MM.1S (cell line): ENCODE measurements at regions not wholly inside any gene's neighbourhood (a gene's known extent, or its start where the extent isn't known, plus 50 kb on each side); places are given as distances from the start of the nearest gene placed in this dataset.
A peak's percentile ranks its signal among the peaks of the same experiment; 100 is the strongest.

Experiments used
- DNase-seq: peaks from one replicate; pipeline ENCODE4 v3.0.0-alpha.2; 2015
- H2AFZ ChIP-seq: fragments of 300-600 bp; sonication (generic); 2 replicates; pipeline ENCODE4 v1.6.0; 2016; ENCODE audit warnings: antibody characterized with exemption, low read length
- H3F3A ChIP-seq: fragments of 300-600 bp; sonication (generic); 2 replicates; pipeline ENCODE4 v1.6.1; 2016; ENCODE audit warnings: mild to moderate bottlenecking, antibody characterized with exemption, low read length, moderate library complexity, mixed read lengths; ENCODE audit not compliant: insufficient read depth
- H3K27ac ChIP-seq: fragments of 300-600 bp; sonication (generic); 2 replicates; pipeline ENCODE4 v1.5.1; 2016; ENCODE audit warnings: mild to moderate bottlenecking, low read length
- H3K27me3 ChIP-seq: fragments of 300-600 bp; sonication (generic); replicated peaks from 2 replicates; pipeline ENCODE4 v1.6.0; 2016; ENCODE audit warnings: low read length; ENCODE audit not compliant: insufficient read depth
- H3K36me3 ChIP-seq: fragments of 300-600 bp; sonication (generic); replicated peaks from 2 replicates; pipeline ENCODE4 v1.6.1; 2016; ENCODE audit warnings: mild to moderate bottlenecking, low read length, mixed read lengths; ENCODE audit not compliant: insufficient read depth
- H3K4me1 ChIP-seq: fragments of 300-600 bp; sonication (generic); 2 replicates; pipeline ENCODE4 v1.6.1; 2016; ENCODE audit warnings: low read length, mixed read lengths
- H3K4me2 ChIP-seq: fragments of 300-600 bp; sonication (generic); 2 replicates; pipeline ENCODE4 v1.6.0; 2016; ENCODE audit warnings: low read depth, low read length
- H3K4me3 ChIP-seq: fragments of 300-600 bp; sonication (generic); 2 replicates; pipeline ENCODE4 v1.5.1; 2016; ENCODE audit warnings: low read length, mixed read lengths
- H3K79me2 ChIP-seq: fragments of 300-600 bp; sonication (generic); 2 replicates; pipeline ENCODE4 v1.6.1; 2016; ENCODE audit warnings: mixed run types, low read length, mixed read lengths
- H3K9ac ChIP-seq: fragments of 300-600 bp; sonication (generic); 2 replicates; pipeline ENCODE4 v1.6.1; 2016; ENCODE audit warnings: low read length, mixed read lengths
- H3K9me2 ChIP-seq: fragments of 300-600 bp; sonication (generic); replicated peaks from 2 replicates; pipeline ENCODE4 v1.6.1; 2016; ENCODE audit warnings: mild to moderate bottlenecking, low read length, mixed read lengths; ENCODE audit not compliant: insufficient read depth
- H3K9me3 ChIP-seq: fragments of 300-600 bp; sonication (generic); replicated peaks from 2 replicates; pipeline ENCODE4 v1.6.1; 2016; ENCODE audit warnings: mild to moderate bottlenecking, low read length, mixed read lengths; ENCODE audit not compliant: insufficient read depth
- H4K20me1 ChIP-seq: fragments of 300-600 bp; sonication (generic); 2 replicates; pipeline ENCODE4 v1.6.1; 2016; ENCODE audit warnings: mild to moderate bottlenecking, low read length, moderate library complexity, mixed read lengths; ENCODE audit not compliant: insufficient read depth
- CTCF ChIP-seq: fragments of 300-600 bp; sonication (generic); IDR thresholded peaks from 2 replicates; pipeline ENCODE4 v1.5.1; 2016; ENCODE audit warnings: antibody characterized with exemption, low read length, mixed read lengths
- EZH2 ChIP-seq: fragments of 300-600 bp; sonication (generic); optimal IDR thresholded peaks from 2 replicates; pipeline ENCODE3; 2017; ENCODE audit warnings: low read depth, mild to moderate bottlenecking, antibody characterized with exemption, low read length, mixed read lengths
- EZH2phosphoT487 ChIP-seq: fragments of 300-600 bp; sonication (generic); IDR thresholded peaks from 2 replicates; pipeline ENCODE4 v1.6.1; 2018; ENCODE audit warnings: antibody characterized with exemption, low read length

- no peak for DNase-seq
- H3K9me2 ChIP-seq = no peaks in the 10 kb centered on the region
- no peaks in the 10 kb centered on the region for H3K36me3 ChIP-seq
- H3F3A ChIP-seq = no peaks in the 10 kb centered on the region
- no peaks in the 10 kb centered on the region for H3K9me3 ChIP-seq
- H3K79me2 ChIP-seq = no peaks in the 10 kb centered on the region
- H3K4me2 ChIP-seq = no peak overlapping the region
- H3K27ac ChIP-seq = no peak overlapping the region
- H4K20me1 ChIP-seq = no peaks in the 10 kb centered on the region
- no peaks in the 10 kb centered on the region for H3K27me3 ChIP-seq
- H3K4me3 ChIP-seq = no peak overlapping the region
- TF ChIP-seq EZH2 (no peak), EZH2phosphoT487 (no peak), CTCF (no peak)
- H3K9ac ChIP-seq = no peak overlapping the region
- H3K4me1 ChIP-seq = 0 out of 2 replicates have a peak, but pooled peaks cover 4% of the 10 kb centered on the region
- H2AFZ ChIP-seq = no peak overlapping the region
These were observed 410.3 kb downstream of the FOXG1 start for GRCh38 chr14:29176876-29177275.

GRCh38 chr14:29178971-29179370 is 412.4 kb downstream of the FOXG1 start:
- H2AFZ ChIP-seq = no peak overlapping the region
- H3F3A ChIP-seq = no peaks in the 10 kb centered on the region
- 0 out of 2 replicates have a peak, but pooled peaks cover 4% of the 10 kb centered on the region for H3K4me1 ChIP-seq
- no peaks in the 10 kb centered on the region for H3K36me3 ChIP-seq
- H3K9me3 ChIP-seq = no peaks in the 10 kb centered on the region
- H3K4me3 ChIP-seq = no peak overlapping the region
- H3K9ac ChIP-seq = no peak overlapping the region
- TF ChIP-seq EZH2 (no peak), EZH2phosphoT487 (no peak), CTCF (no peak)
- no peak for DNase-seq
- H3K27me3 ChIP-seq = no peaks in the 10 kb centered on the region
- H3K4me2 ChIP-seq = no peak overlapping the region
- H3K79me2 ChIP-seq = no peaks in the 10 kb centered on the region
- H3K27ac ChIP-seq = no peak overlapping the region
- no peaks in the 10 kb centered on the region for H3K9me2 ChIP-seq
- H4K20me1 ChIP-seq = no peaks in the 10 kb centered on the region

- H3K9me3 ChIP-seq = no peaks in the 10 kb centered on the region
- H4K20me1 ChIP-seq = no peaks in the 10 kb centered on the region
- no peak overlapping the region for H3K4me3 ChIP-seq
- H3F3A ChIP-seq = no peaks in the 10 kb centered on the region
- H3K27me3 ChIP-seq = no peaks in the 10 kb centered on the region
- TF ChIP-seq EZH2phosphoT487 = no peak
- no peak for TF ChIP-seq EZH2
- no peak for TF ChIP-seq CTCF
- DNase-seq = peak; percentile 37
- H3K9ac ChIP-seq = no peak overlapping the region
- H3K4me2 ChIP-seq = no peak overlapping the region
- H3K36me3 ChIP-seq = no peaks in the 10 kb centered on the region
- 0 out of 2 replicates have a peak, but pooled peaks cover 9% of the 10 kb centered on the region for H3K4me1 ChIP-seq
- no peak overlapping the region for H3K27ac ChIP-seq
- H2AFZ ChIP-seq = no peak overlapping the region
- no peaks in the 10 kb centered on the region for H3K9me2 ChIP-seq
- no peaks in the 10 kb centered on the region for H3K79me2 ChIP-seq
These were observed 424.5 kb downstream of the FOXG1 start for GRCh38 chr14:29191092-29191491.
